Parathyroid adenoma (tissue), 2 donors: ENCODE measurements at regions not wholly inside any gene's neighbourhood (a gene's known extent, or its start where the extent isn't known, plus 50 kb on each side); places are given as distances from the start of the nearest gene placed in this dataset.

Source experiments
- H2AFZ ChIP-seq: fragments of 300-600 bp; sonication (generic); one replicate; pipeline ENCODE4 v1.7.0; 2017; ENCODE audit warnings: antibody characterized with exemption, mild to moderate bottlenecking
- H3K27ac ChIP-seq: fragments of 300-600 bp; sonication (generic); one replicate; pipeline ENCODE4 v1.7.0; 2017
- H3K27me3 ChIP-seq: fragments of 300-600 bp; sonication (generic); one replicate; pipeline ENCODE4 v1.7.0; 2017; ENCODE audit warnings: low read length; ENCODE audit not compliant: control insufficient read depth, insufficient read depth
- H3K36me3 ChIP-seq: fragments of 300-600 bp; sonication (generic); one replicate; pipeline ENCODE4 v1.7.0; 2017; ENCODE audit warnings: low read length; ENCODE audit not compliant: control insufficient read depth, insufficient read depth
- H3K4me1 ChIP-seq: fragments of 300-600 bp; sonication (generic); one replicate; pipeline ENCODE4 v1.7.0; 2017; ENCODE audit warnings: control low read depth
- H3K4me2 ChIP-seq: fragments of 300-600 bp; sonication (generic); one replicate; pipeline ENCODE4 v1.7.0; 2017; ENCODE audit warnings: low read length
- H3K4me3 ChIP-seq: fragments of 300-600 bp; sonication (generic); one replicate; pipeline ENCODE4 v1.7.0; 2017; ENCODE audit warnings: low read depth, low read length
- H3K79me2 ChIP-seq: fragments of 300-600 bp; sonication (generic); one replicate; pipeline ENCODE4 v1.7.0; 2017; ENCODE audit warnings: control low read depth
- H3K9ac ChIP-seq: fragments of 300-600 bp; sonication (generic); one replicate; pipeline ENCODE4 v1.7.0; 2017; ENCODE audit warnings: mild to moderate bottlenecking
- H3K9me3 ChIP-seq: fragments of 300-600 bp; sonication (generic); one replicate; pipeline ENCODE4 v1.7.0; 2017; ENCODE audit warnings: low read length; ENCODE audit not compliant: control insufficient read depth
- TF ChIP-seq, protein P1 (sequence below): fragments of 300-600 bp; sonication (generic); IDR thresholded peaks from one replicate; pipeline ENCODE4 v1.7.0; 2017; ENCODE audit warnings: antibody characterized with exemption, mild to moderate bottlenecking
- donor health status: primary hyperparathyroidism.

DNA sequence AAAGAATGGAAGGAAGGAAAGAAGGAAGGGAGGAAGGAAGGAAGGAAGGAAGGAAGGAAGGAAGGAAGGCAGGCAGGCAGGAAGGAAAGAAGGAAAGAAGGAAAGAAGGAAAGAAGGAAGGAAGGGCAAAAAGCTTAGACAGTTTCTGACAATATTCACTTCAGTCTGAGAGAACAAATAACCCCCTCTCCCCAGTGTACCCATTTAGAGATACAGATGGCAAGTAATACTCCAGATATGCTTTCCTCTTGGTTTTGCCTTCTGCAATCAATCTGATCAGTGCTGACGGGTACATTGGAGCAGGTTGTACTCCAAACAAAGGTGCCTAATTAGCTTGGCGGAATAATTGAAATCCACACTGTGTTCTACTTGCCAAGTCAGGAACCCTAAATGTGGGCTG is 534.6 kb upstream of the TMEFF2 start:
- Histone ChIP-seq H3K4me2 (no peak overlapping the region), H3K9me3 (no peaks in the 10 kb centered on the region), H3K79me2 (no peaks in the 10 kb centered on the region), H3K4me3 (no peak overlapping the region), H3K4me1 (no peaks in the 10 kb centered on the region), H3K9ac (no peak overlapping the region), H3K27ac (no peak overlapping the region), H2AFZ (no peak overlapping the region), H3K36me3 (no peaks in the 10 kb centered on the region), H3K27me3 (no peaks in the 10 kb centered on the region)
- TF ChIP-seq, protein P1, sequence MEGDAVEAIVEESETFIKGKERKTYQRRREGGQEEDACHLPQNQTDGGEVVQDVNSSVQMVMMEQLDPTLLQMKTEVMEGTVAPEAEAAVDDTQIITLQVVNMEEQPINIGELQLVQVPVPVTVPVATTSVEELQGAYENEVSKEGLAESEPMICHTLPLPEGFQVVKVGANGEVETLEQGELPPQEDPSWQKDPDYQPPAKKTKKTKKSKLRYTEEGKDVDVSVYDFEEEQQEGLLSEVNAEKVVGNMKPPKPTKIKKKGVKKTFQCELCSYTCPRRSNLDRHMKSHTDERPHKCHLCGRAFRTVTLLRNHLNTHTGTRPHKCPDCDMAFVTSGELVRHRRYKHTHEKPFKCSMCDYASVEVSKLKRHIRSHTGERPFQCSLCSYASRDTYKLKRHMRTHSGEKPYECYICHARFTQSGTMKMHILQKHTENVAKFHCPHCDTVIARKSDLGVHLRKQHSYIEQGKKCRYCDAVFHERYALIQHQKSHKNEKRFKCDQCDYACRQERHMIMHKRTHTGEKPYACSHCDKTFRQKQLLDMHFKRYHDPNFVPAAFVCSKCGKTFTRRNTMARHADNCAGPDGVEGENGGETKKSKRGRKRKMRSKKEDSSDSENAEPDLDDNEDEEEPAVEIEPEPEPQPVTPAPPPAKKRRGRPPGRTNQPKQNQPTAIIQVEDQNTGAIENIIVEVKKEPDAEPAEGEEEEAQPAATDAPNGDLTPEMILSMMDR, result no peak

GRCh38 chr2:192725991-192726390 is 531.3 kb upstream of the TMEFF2 start:
- TF ChIP-seq, protein P1, result no peak
- H3K27me3 ChIP-seq, result no peaks in the 10 kb centered on the region
- no peaks in the 10 kb centered on the region for H3K79me2 ChIP-seq
- no peak overlapping the region for H2AFZ ChIP-seq
- no peak overlapping the region for H3K4me3 ChIP-seq
- no peak overlapping the region for H3K9ac ChIP-seq
- no peaks in the 10 kb centered on the region for H3K9me3 ChIP-seq
- H3K4me1 ChIP-seq, result no peaks in the 10 kb centered on the region
- H3K27ac ChIP-seq, result no peak overlapping the region
- H3K36me3 ChIP-seq, result no peaks in the 10 kb centered on the region
- H3K4me2 ChIP-seq, result no peak overlapping the region

DNA sequence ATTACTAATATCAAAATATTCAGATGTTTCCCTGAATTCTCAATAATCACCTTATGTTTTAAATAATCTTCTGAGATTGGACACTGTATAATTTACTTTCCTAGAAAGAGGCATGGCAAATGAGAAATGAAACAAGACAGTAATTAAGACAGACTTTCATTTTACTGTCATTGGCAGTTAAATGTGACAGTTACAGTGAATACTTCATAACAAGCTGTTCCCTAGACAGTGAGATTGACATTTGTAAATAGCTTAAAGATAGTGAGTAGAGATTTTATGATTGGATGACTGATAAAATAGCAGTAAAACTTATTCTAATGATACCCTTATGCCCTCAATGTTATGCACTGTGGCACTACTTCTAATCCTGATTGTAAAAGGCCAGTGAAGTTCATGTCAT is 524.9 kb upstream of the TMEFF2 start:
- Histone ChIP-seq H3K4me2 (no peak overlapping the region), H3K9me3 (no peaks in the 10 kb centered on the region), H3K36me3 (no peaks in the 10 kb centered on the region), H3K9ac (no peak overlapping the region), H3K79me2 (no peaks in the 10 kb centered on the region), H3K27ac (no peak overlapping the region), H3K27me3 (no peaks in the 10 kb centered on the region), H3K4me1 (no peaks in the 10 kb centered on the region), H2AFZ (no peak overlapping the region), H3K4me3 (no peak overlapping the region)
- TF ChIP-seq, protein P1, result no peak

GRCh38 chr2:192718340-192718739 is 523.6 kb upstream of the TMEFF2 start:
- TF ChIP-seq, protein P1, result no peak
- H3K9me3 ChIP-seq, result no peaks in the 10 kb centered on the region
- no peak overlapping the region for H3K9ac ChIP-seq

DNA sequence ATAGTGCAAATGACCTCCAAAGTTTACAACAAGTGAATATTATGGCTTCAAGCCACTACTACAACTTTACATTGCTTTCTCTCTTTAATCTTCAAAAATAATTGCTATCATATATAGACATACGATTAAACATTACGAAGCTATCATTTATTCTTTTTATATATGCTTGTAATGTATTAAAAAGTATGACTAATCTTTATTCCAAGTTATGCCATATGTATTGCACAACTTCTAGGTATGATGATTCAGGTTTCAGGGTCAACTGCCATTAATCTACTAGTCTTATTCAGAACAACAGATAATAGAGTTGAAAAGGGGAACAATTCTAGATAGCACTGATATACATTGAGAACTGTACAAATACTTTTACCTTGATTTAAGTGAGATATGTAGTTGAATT is 506.2 kb upstream of the TMEFF2 start:
- no peak overlapping the region for H2AFZ ChIP-seq
- no peaks in the 10 kb centered on the region for H3K4me1 ChIP-seq
- TF ChIP-seq, protein P1, result no peak

More at GRCh38 chr2:192718340-192718739, 523.6 kb upstream of the TMEFF2 start:
- H3K36me3 ChIP-seq, result no peaks in the 10 kb centered on the region
- no peaks in the 10 kb centered on the region for H3K79me2 ChIP-seq
- H3K4me1 ChIP-seq, result no peaks in the 10 kb centered on the region
- H3K4me2 ChIP-seq, result no peak overlapping the region
- H3K4me3 ChIP-seq, result no peak overlapping the region
- no peak overlapping the region for H3K27ac ChIP-seq
- H3K27me3 ChIP-seq, result no peaks in the 10 kb centered on the region
- no peak overlapping the region for H2AFZ ChIP-seq

More for the DNA sequence above, 506.2 kb upstream of the TMEFF2 start:
- Histone ChIP-seq H3K4me2 (no peak overlapping the region), H3K27ac (no peak overlapping the region), H3K27me3 (no peaks in the 10 kb centered on the region), H3K9ac (no peak overlapping the region), H3K9me3 (no peaks in the 10 kb centered on the region), H3K4me3 (no peak overlapping the region), H3K36me3 (no peaks in the 10 kb centered on the region), H3K79me2 (no peaks in the 10 kb centered on the region)
